ENCODE measurements at regions not wholly inside any gene's neighbourhood (a gene's known extent, or its start where the extent isn't known, plus 50 kb on each side); places are given as distances from the start of the nearest gene placed in this dataset.

- no TSS peak for BruUV-seq (replicated peaks)
These were observed 169.9 kb downstream of the COX18 start for GRCh38 chr4:72899621-72900020.

GRCh38 chr4:72899214-72899613, 170.3 kb downstream of the COX18 start:
- no peaks in the 10 kb centered on the region for H3K27me3 ChIP-seq (replicated peaks; ENCODE audit: insufficient read depth, low read depth, low read length, poor library complexity)
- no peaks in the 10 kb centered on the region for H3K36me3 ChIP-seq (ENCODE audit: insufficient read depth, low read length, poor library complexity, severe bottlenecking)
- no peak for DNase-seq (ENCODE audit: low spot score)
- no TSS peak for BruUV-seq (replicated peaks)
- H3K4me1 ChIP-seq (ENCODE audit: insufficient read depth, low read length, poor library complexity, severe bottlenecking): no peaks in the 10 kb centered on the region
- CTCF ChIA-PET: no interaction called here
- H3K9me3 ChIP-seq (ENCODE audit: low read depth, low read length, poor library complexity, severe bottlenecking): no peaks in the 10 kb centered on the region
- no peak overlapping the region for H3K27ac ChIP-seq (ENCODE audit: low read depth, low read length, poor library complexity, severe bottlenecking)
- intact Hi-C loops (cut with micrococcal nuclease; ENCODE audit: unreplicated experiment): no loop called here
- H3K4me3 ChIP-seq (ENCODE audit: low read depth, low read length, poor library complexity, severe bottlenecking): no peak overlapping the region
- POLR2A ChIA-PET (ENCODE audit: low non-redundant PET): no interaction called here
- no peak for TF ChIP-seq EZH2 (IDR thresholded peaks at IDR 0.05; ENCODE audit: borderline replicate concordance, low read depth, low read length, poor library complexity, severe bottlenecking)
- TF ChIP-seq CTCF (conservative IDR thresholded peaks at IDR 0.05; ENCODE audit: low read depth, low read length): no peak

More at GRCh38 chr4:72899621-72900020, 169.9 kb downstream of the COX18 start:
- Histone ChIP-seq H3K27ac (ENCODE audit: low read depth, low read length, poor library complexity, severe bottlenecking) (no peak overlapping the region), H3K4me3 (ENCODE audit: low read depth, low read length, poor library complexity, severe bottlenecking) (no peak overlapping the region), H3K9me3 (ENCODE audit: low read depth, low read length, poor library complexity, severe bottlenecking) (no peaks in the 10 kb centered on the region), H3K27me3 (replicated peaks; ENCODE audit: insufficient read depth, low read depth, low read length, poor library complexity) (no peaks in the 10 kb centered on the region), H3K4me1 (ENCODE audit: insufficient read depth, low read length, poor library complexity, severe bottlenecking) (no peaks in the 10 kb centered on the region), H3K36me3 (ENCODE audit: insufficient read depth, low read length, poor library complexity, severe bottlenecking) (no peaks in the 10 kb centered on the region)
- ChIA-PET POLR2A (ENCODE audit: low non-redundant PET) (no interaction called here), CTCF (no interaction called here)
- intact Hi-C loops (cut with micrococcal nuclease; ENCODE audit: unreplicated experiment): no loop called here
- no peak for DNase-seq (ENCODE audit: low spot score)
- no peak for TF ChIP-seq EZH2 (IDR thresholded peaks at IDR 0.05; ENCODE audit: borderline replicate concordance, low read depth, low read length, poor library complexity, severe bottlenecking)
- no peak for TF ChIP-seq CTCF (conservative IDR thresholded peaks at IDR 0.05; ENCODE audit: low read depth, low read length)

GRCh38 chr4:72896515-72896914, 173.0 kb downstream of the COX18 start:
- no peaks in the 10 kb centered on the region for H3K4me1 ChIP-seq (ENCODE audit: insufficient read depth, low read length, poor library complexity, severe bottlenecking)

More at GRCh38 chr4:72896515-72896914, 173.0 kb downstream of the COX18 start:
- H3K4me3 ChIP-seq (ENCODE audit: low read depth, low read length, poor library complexity, severe bottlenecking): no peak overlapping the region
- no peak overlapping the region for H3K27ac ChIP-seq (ENCODE audit: low read depth, low read length, poor library complexity, severe bottlenecking)
- CTCF ChIA-PET: no interaction called here
- no peaks in the 10 kb centered on the region for H3K36me3 ChIP-seq (ENCODE audit: insufficient read depth, low read length, poor library complexity, severe bottlenecking)
- TF ChIP-seq CTCF (conservative IDR thresholded peaks at IDR 0.05; ENCODE audit: low read depth, low read length) (no peak), EZH2 (IDR thresholded peaks at IDR 0.05; ENCODE audit: borderline replicate concordance, low read depth, low read length, poor library complexity, severe bottlenecking) (no peak)
- no TSS peak for BruUV-seq (replicated peaks)
- DNase-seq (ENCODE audit: low spot score): no peak
- intact Hi-C loops (cut with micrococcal nuclease; ENCODE audit: unreplicated experiment): no loop called here
- no peaks in the 10 kb centered on the region for H3K9me3 ChIP-seq (ENCODE audit: low read depth, low read length, poor library complexity, severe bottlenecking)
- H3K27me3 ChIP-seq (replicated peaks; ENCODE audit: insufficient read depth, low read depth, low read length, poor library complexity): no peaks in the 10 kb centered on the region
- POLR2A ChIA-PET (ENCODE audit: low non-redundant PET): no interaction called here
